ENCODE measurements at regions not wholly inside any gene's neighbourhood (a gene's known extent, or its start where the extent isn't known, plus 50 kb on each side); places are given as distances from the start of the nearest gene placed in this dataset.

GRCh38 chr3:187902936-187903335, 157.7 kb upstream of the BCL6 start:
- TF ChIP-seq FOXP4 (CRISPR knock-in tag; IDR thresholded peaks at IDR 0.05), result no peak
- no peak for TF ChIP-seq E2F5 (CRISPR knock-in tag; IDR thresholded peaks at IDR 0.05)
- no peak for TF ChIP-seq ZNF396 (CRISPR knock-in tag; IDR thresholded peaks at IDR 0.05; ENCODE audit: borderline replicate concordance)
- no peak for TF ChIP-seq NR1H2 (CRISPR knock-in tag; IDR thresholded peaks at IDR 0.05)
- TF ChIP-seq CTCF (IDR thresholded peaks at IDR 0.05), result no peak
- TF ChIP-seq MAX (CRISPR knock-in tag; IDR thresholded peaks at IDR 0.05), result no peak
- TF ChIP-seq USF1 (CRISPR knock-in tag; IDR thresholded peaks at IDR 0.05), result no peak
- TF ChIP-seq SMAD4 (CRISPR knock-in tag; IDR thresholded peaks at IDR 0.05), result no peak
- no peak for TF ChIP-seq NR2C2 (CRISPR knock-in tag; IDR thresholded peaks at IDR 0.05)
- no peak for TF ChIP-seq ZBTB21 (CRISPR knock-in tag; IDR thresholded peaks at IDR 0.05; ENCODE audit: borderline replicate concordance)
- no peak for TF ChIP-seq SP1 (CRISPR knock-in tag; conservative IDR thresholded peaks at IDR 0.05)
- no peak for TF ChIP-seq MLX (CRISPR knock-in tag; IDR thresholded peaks at IDR 0.05)

Measured in WTC11 (cell line).